ENCODE measurements at regions not wholly inside any gene's neighbourhood (a gene's known extent, or its start where the extent isn't known, plus 50 kb on each side); places are given as distances from the start of the nearest gene placed in this dataset.

DNA sequence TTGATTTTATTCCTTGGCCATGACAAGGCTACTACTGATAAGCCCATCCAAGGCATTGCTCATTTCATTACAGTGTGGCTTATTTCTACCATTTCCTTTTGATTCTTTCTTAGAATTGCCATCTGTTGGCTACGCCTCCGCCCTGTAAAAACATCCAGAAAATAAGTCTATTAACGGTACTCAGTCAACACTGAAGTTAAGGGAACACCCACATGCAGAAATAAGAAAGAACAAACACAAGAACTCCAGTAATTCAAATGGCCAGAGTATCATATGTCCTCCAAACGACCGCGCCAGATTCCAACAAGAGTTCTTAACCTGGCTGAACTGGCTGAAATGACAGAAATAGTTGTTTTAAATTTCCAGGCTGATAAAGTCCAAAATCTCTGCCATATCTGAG is 90.3 kb downstream of the CXXC4 start:
- TF ChIP-seq EZH2phosphoT487 (IDR thresholded peaks at IDR 0.05; ENCODE audit: borderline replicate concordance, low read depth) (no peak), SIN3A (IDR thresholded peaks at IDR 0.05; ENCODE audit: borderline replicate concordance, low read depth, low read length) (no peak)

Measured in SK-N-SH (cell line).